NCI-H1694 (cell line): ENCODE measurements at regions not wholly inside any gene's neighbourhood (a gene's known extent, or its start where the extent isn't known, plus 50 kb on each side); places are given as distances from the start of the nearest gene placed in this dataset.

Experiments
- DNase-seq: peaks from one replicate; lab custom pipeline; 2025; lab: John Stamatoyannopoulos, UW

GRCh38 chr2:118738524-118739308 lies 108.7 kb downstream of the EN1 start:
- no peak for DNase-seq

GRCh38 chr2:118738106-118738505 lies 109.3 kb downstream of the EN1 start:
- DNase-seq, result no peak

GRCh38 chr2:118737684-118738083 lies 109.8 kb downstream of the EN1 start:
- no peak for DNase-seq

GRCh38 chr2:118732432-118732831 lies 115.0 kb downstream of the EN1 start:
- DNase-seq, result no peak

GRCh38 chr2:118731413-118731812 lies 116.0 kb downstream of the EN1 start:
- no peak for DNase-seq

GRCh38 chr2:118730405-118730804 lies 117.0 kb downstream of the EN1 start:
- no peak for DNase-seq

GRCh38 chr2:118729760-118730159 lies 117.7 kb downstream of the EN1 start:
- no peak for DNase-seq

- DNase-seq, result no peak
Measured at GRCh38 chr2:118728984-118729383, 118.5 kb downstream of the EN1 start.

- no peak for DNase-seq
Measured at GRCh38 chr2:118726821-118727220, 120.6 kb downstream of the EN1 start.

GRCh38 chr2:118723394-118723793 lies 124.1 kb downstream of the EN1 start:
- no peak for DNase-seq

GRCh38 chr2:118722976-118723375 lies 124.5 kb downstream of the EN1 start:
- no peak for DNase-seq

- DNase-seq, result no peak
Measured at GRCh38 chr2:118721817-118722551, 125.5 kb downstream of the EN1 start.

GRCh38 chr2:118720866-118721265 lies 126.6 kb downstream of the EN1 start:
- DNase-seq, result no peak

- no peak for DNase-seq
Measured at GRCh38 chr2:118718921-118719320, 128.5 kb downstream of the EN1 start.

GRCh38 chr2:118716102-118716501 lies 131.3 kb downstream of the EN1 start:
- DNase-seq, result no peak

GRCh38 chr2:118714118-118714517 lies 133.3 kb downstream of the EN1 start:
- no peak for DNase-seq

GRCh38 chr2:118711603-118712002 lies 135.8 kb downstream of the EN1 start:
- no peak for DNase-seq

GRCh38 chr2:118710481-118710880 lies 137.0 kb downstream of the EN1 start:
- DNase-seq, result no peak

- DNase-seq, result no peak
Measured at GRCh38 chr2:118709786-118710185, 137.7 kb downstream of the EN1 start.

- DNase-seq, result no peak
Measured at GRCh38 chr2:118706844-118707243, 140.6 kb downstream of the EN1 start.

- DNase-seq, result no peak
Measured at GRCh38 chr2:118706371-118706770, 141.1 kb downstream of the EN1 start.

- DNase-seq, result no peak
Measured at GRCh38 chr2:118705032-118705431, 142.4 kb downstream of the EN1 start.

- DNase-seq, result no peak
Measured at GRCh38 chr2:118699447-118700175, 147.8 kb downstream of the EN1 start.
